ENCODE measurements at regions not wholly inside any gene's neighbourhood (a gene's known extent, or its start where the extent isn't known, plus 50 kb on each side); places are given as distances from the start of the nearest gene placed in this dataset.
"Not testable (repeated sequence)": the region's sequence is repeated elsewhere in the genome, so short reads cannot be mapped to it uniquely, and the experiment has no call there.

DNA sequence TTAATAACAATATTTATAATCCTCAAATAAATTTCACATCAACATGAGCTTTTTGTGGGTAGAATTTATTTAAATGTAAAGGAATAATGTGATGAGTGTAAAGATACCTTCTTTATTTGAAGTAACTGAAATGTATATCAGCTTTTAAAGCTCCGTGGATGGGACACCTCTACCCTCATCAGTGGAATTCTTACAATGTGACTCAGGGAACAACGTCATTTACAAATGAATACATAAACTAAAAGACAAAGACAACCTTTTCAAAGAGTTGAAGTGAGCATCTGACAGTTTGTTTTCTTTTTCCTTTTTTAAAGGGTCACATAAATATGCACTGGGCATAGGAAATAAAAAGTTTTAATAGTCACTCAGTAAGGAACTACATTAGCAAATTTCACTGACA is 1127.0 kb upstream of the CRIM1 start:
- no peak for DNase-seq (ENCODE audit: extremely low read depth, low read depth)
- no peak overlapping the region for H3K4me3 ChIP-seq (replicated peaks; ENCODE audit: low read depth, low read length)
- no peak for TF ChIP-seq CTCF (IDR thresholded peaks at IDR 0.05; ENCODE audit: low read depth, low read length, missing control alignments)

DNA sequence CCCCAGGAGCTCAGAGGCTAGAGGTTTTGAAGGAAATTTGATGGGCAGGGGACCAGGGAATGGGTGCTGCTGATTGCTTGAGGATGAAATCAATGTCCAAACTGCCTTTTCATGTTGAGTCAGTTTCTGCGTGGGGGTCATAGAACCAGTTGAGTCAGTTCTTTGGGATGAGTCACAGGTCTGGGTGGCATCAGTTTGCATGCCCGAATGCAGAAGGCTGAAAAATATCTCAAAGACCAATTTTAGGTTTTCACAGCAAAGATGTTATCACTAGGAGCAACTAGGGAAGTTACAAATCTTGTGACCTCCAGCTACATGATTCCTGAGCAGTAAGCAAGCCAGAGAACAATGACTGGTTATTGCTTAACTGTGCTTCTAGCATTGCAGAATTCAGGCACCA is 1135.1 kb upstream of the CRIM1 start:
- no peak for TF ChIP-seq CTCF (IDR thresholded peaks at IDR 0.05; ENCODE audit: low read depth, low read length, missing control alignments)
- no peak overlapping the region for H3K4me3 ChIP-seq (replicated peaks; ENCODE audit: low read depth, low read length)
- DNase-seq (ENCODE audit: extremely low read depth, low read depth), result no peak

GRCh38 chr2:35204881-35205280 is 1150.7 kb upstream of the CRIM1 start:
- H3K4me3 ChIP-seq (replicated peaks; ENCODE audit: low read depth, low read length), result no peak overlapping the region
- no peak for DNase-seq (ENCODE audit: extremely low read depth, low read depth)
- no peak for TF ChIP-seq CTCF (IDR thresholded peaks at IDR 0.05; ENCODE audit: low read depth, low read length, missing control alignments)

DNA sequence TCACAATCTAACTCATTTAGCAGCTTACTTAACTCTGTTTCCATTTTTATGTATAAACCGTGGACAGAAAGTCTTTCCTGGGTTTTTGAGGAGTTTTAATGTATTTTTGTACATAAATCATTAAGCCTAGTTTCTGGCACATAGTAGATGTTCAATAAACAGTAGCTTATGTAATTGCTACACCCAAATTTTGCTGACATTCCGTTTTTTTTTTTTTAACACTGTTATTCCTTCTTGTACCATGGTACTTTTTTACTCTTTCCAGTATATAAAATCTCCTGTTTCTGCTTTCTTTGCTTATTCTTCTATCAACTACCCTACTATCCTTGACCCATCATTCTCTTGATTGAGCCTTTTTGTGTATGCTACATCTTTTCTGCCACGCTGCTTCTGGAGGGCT is 1151.3 kb upstream of the CRIM1 start:
- no peak for TF ChIP-seq CTCF (IDR thresholded peaks at IDR 0.05; ENCODE audit: low read depth, low read length, missing control alignments)
- DNase-seq (ENCODE audit: extremely low read depth, low read depth), result no peak
- H3K4me3 ChIP-seq (replicated peaks; ENCODE audit: low read depth, low read length), result no peak overlapping the region

DNA sequence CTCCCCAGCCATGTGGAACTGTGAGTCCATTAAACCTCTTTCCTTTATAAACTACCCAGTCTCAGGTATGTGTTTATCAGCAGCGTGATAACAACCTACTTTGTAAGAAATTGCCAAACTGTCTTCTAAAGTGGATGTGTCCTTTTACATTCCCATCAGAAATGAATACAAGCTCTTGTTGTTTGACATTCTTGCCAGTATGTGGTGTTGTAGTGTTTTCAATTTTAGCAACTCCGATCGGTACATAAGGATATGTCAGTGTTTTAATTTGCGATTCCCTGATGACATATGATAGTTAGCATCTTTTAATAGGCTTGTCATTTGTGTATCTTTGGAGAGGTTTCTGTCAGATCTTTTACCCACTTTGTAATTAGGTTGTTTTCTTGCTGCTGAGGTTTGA is 1156.3 kb upstream of the CRIM1 start:
- DNase-seq (ENCODE audit: extremely low read depth, low read depth), result no peak
- no peak overlapping the region for H3K4me3 ChIP-seq (replicated peaks; ENCODE audit: low read depth, low read length)
- no peak for TF ChIP-seq CTCF (IDR thresholded peaks at IDR 0.05; ENCODE audit: low read depth, low read length, missing control alignments)

GRCh38 chr2:35185861-35186412 is 1169.6 kb upstream of the CRIM1 start:
- TF ChIP-seq CTCF (IDR thresholded peaks at IDR 0.05; ENCODE audit: low read depth, low read length, missing control alignments), result no peak
- no peak overlapping the region for H3K4me3 ChIP-seq (replicated peaks; ENCODE audit: low read depth, low read length)
- DNase-seq (ENCODE audit: extremely low read depth, low read depth), result no peak

DNA sequence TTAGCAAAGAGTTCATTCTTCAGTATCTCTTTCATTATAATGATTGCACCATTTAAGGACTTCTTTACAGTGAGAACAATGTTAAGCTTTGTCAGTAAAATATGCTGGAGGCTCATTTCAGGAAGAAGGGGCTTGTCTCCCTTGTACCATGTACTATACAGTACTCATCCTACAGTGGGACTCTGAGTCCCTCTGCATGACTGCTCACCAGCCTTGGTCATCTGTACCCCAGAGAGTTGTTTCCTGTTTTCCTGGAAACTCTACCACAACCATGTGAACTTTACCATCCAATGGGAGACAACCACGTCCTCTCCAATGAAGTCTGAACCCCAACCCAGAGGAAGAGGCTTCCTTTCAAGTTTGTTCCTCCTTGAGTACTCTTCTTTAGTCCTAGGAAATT is 1171.1 kb upstream of the CRIM1 start:
- TF ChIP-seq CTCF (IDR thresholded peaks at IDR 0.05; ENCODE audit: low read depth, low read length, missing control alignments), result no peak
- DNase-seq (ENCODE audit: extremely low read depth, low read depth), result no peak
- no peak overlapping the region for H3K4me3 ChIP-seq (replicated peaks; ENCODE audit: low read depth, low read length)

GRCh38 chr2:35176726-35177125 is 1178.9 kb upstream of the CRIM1 start:
- not testable (repeated sequence) for H3K4me3 ChIP-seq (replicated peaks; ENCODE audit: low read depth, low read length); DNase-seq (ENCODE audit: extremely low read depth, low read depth)

All from HFF-Myc (cell line).